ENCODE measurements at regions not wholly inside any gene's neighbourhood (a gene's known extent, or its start where the extent isn't known, plus 50 kb on each side); places are given as distances from the start of the nearest gene placed in this dataset.
A peak's percentile ranks its signal among the peaks of the same experiment; 100 is the strongest.

GRCh38 chr7:45252857-45253256 lies 95.3 kb downstream of the RAMP3 start:
- POLR2A ChIA-PET = no interaction called here
- Mint-ChIP-seq H3K36me3 (ENCODE audit: low read depth) (no peaks in the 10 kb centered on the region), H3K9me3 (no peaks in the 10 kb centered on the region), H3K4me1 (no peaks in the 10 kb centered on the region), H3K27ac (no peak overlapping the region), H3K4me3 (no peak overlapping the region), H3K27me3 (peaks cover 27% of the 10 kb centered on the region)
- no peak for DNase-seq
- CTCF ChIA-PET = no interaction called here

- H3K4me3 Mint-ChIP-seq = no peak overlapping the region
- CTCF ChIA-PET = no interaction called here
Observed at GRCh38 chr7:45253368-45253767, 95.8 kb downstream of the RAMP3 start.

GRCh38 chr7:45255187-45255586 lies 97.6 kb downstream of the RAMP3 start:
- CTCF ChIA-PET = no interaction called here
- peaks cover 20% of the 10 kb centered on the region for H3K27me3 Mint-ChIP-seq
- peaks cover 5% of the 10 kb centered on the region for H3K4me1 Mint-ChIP-seq
- H3K36me3 Mint-ChIP-seq (ENCODE audit: low read depth) = no peaks in the 10 kb centered on the region
- H3K27ac Mint-ChIP-seq = no peak overlapping the region
- POLR2A ChIA-PET = no interaction called here
- H3K4me3 Mint-ChIP-seq = no peak overlapping the region
- no peaks in the 10 kb centered on the region for H3K9me3 Mint-ChIP-seq
- no peak for DNase-seq

More at GRCh38 chr7:45253368-45253767, 95.8 kb downstream of the RAMP3 start:
- no peaks in the 10 kb centered on the region for H3K9me3 Mint-ChIP-seq
- POLR2A ChIA-PET = no interaction called here
- H3K4me1 Mint-ChIP-seq = no peaks in the 10 kb centered on the region
- H3K27ac Mint-ChIP-seq = no peak overlapping the region
- no peaks in the 10 kb centered on the region for H3K36me3 Mint-ChIP-seq (ENCODE audit: low read depth)
- DNase-seq = no peak
- peaks cover 25% of the 10 kb centered on the region for H3K27me3 Mint-ChIP-seq

- no peak for DNase-seq
- ChIA-PET POLR2A (no interaction called here), CTCF (no interaction called here)
- no peaks in the 10 kb centered on the region for H3K9me3 Mint-ChIP-seq
- H3K27me3 Mint-ChIP-seq = peaks cover 17% of the 10 kb centered on the region
- no peak overlapping the region for H3K27ac Mint-ChIP-seq
- no peaks in the 10 kb centered on the region for H3K36me3 Mint-ChIP-seq (ENCODE audit: low read depth)
- peaks cover 5% of the 10 kb centered on the region for H3K4me1 Mint-ChIP-seq
- no peak overlapping the region for H3K4me3 Mint-ChIP-seq
Observed at GRCh38 chr7:45256309-45256708, 98.7 kb downstream of the RAMP3 start.

GRCh38 chr7:45256775-45257174 lies 99.2 kb downstream of the RAMP3 start:
- Mint-ChIP-seq H3K36me3 (ENCODE audit: low read depth) (no peaks in the 10 kb centered on the region), H3K27ac (no peak overlapping the region), H3K27me3 (peaks cover 17% of the 10 kb centered on the region), H3K4me3 (no peak overlapping the region), H3K9me3 (no peaks in the 10 kb centered on the region), H3K4me1 (peaks cover 5% of the 10 kb centered on the region)
- CTCF ChIA-PET = no interaction called here
- DNase-seq = no peak
- POLR2A ChIA-PET = no interaction called here

GRCh38 chr7:45257284-45257683 lies 99.7 kb downstream of the RAMP3 start:
- Mint-ChIP-seq H3K4me1 (peaks cover 5% of the 10 kb centered on the region), H3K27ac (no peak overlapping the region), H3K27me3 (peaks cover 17% of the 10 kb centered on the region), H3K4me3 (no peak overlapping the region), H3K9me3 (no peaks in the 10 kb centered on the region), H3K36me3 (ENCODE audit: low read depth) (no peaks in the 10 kb centered on the region)
- ChIA-PET POLR2A (no interaction called here), CTCF (interaction anchor here (0.6 kb wide), 1 partner anchor 790 kb away, joined by 3 read pairs; no protein-coding TSS in a partner anchor)
- DNase-seq = no peak

GRCh38 chr7:45258533-45259226 lies 101.1 kb downstream of the RAMP3 start:
- no peak overlapping the region for H3K27ac Mint-ChIP-seq
- H3K4me3 Mint-ChIP-seq = no peak overlapping the region
- no peaks in the 10 kb centered on the region for H3K36me3 Mint-ChIP-seq (ENCODE audit: low read depth)
- CTCF ChIA-PET = interaction anchor here (1.1 to 1.4 kb wide), 5 partner anchors 32 to 105 kb away, joined by 3 to 5 read pairs (median 4); no protein-coding TSS in a partner anchor
- POLR2A ChIA-PET = no interaction called here
- H3K9me3 Mint-ChIP-seq = peaks cover 2% of the 10 kb centered on the region
- DNase-seq = no peak
- peaks cover 11% of the 10 kb centered on the region for H3K27me3 Mint-ChIP-seq
- peaks cover 5% of the 10 kb centered on the region for H3K4me1 Mint-ChIP-seq

GRCh38 chr7:45259227-45259596 lies 101.6 kb downstream of the RAMP3 start:
- no peak for DNase-seq
- H3K27me3 Mint-ChIP-seq = peaks cover 11% of the 10 kb centered on the region
- no peak overlapping the region for H3K4me3 Mint-ChIP-seq
- POLR2A ChIA-PET = no interaction called here
- no peaks in the 10 kb centered on the region for H3K36me3 Mint-ChIP-seq (ENCODE audit: low read depth)
- H3K9me3 Mint-ChIP-seq = peaks cover 2% of the 10 kb centered on the region
- H3K27ac Mint-ChIP-seq = no peak overlapping the region
- CTCF ChIA-PET = interaction anchor here (0.5 to 2.5 kb wide), 7 partner anchors 32 to 105 kb away, joined by 3 to 12 read pairs (median 4); partner anchors contain the start of gene RAMP3
- H3K4me1 Mint-ChIP-seq = peaks cover 5% of the 10 kb centered on the region

- H3K4me3 Mint-ChIP-seq = no peak overlapping the region
- peaks cover 5% of the 10 kb centered on the region for H3K4me1 Mint-ChIP-seq
- ChIA-PET CTCF (interaction anchor here (0.5 to 2.5 kb wide), 12 partner anchors 9 to 109 kb away, joined by 3 to 12 read pairs (median 3); partner anchors contain the start of gene RAMP3), POLR2A (no interaction called here)
- peaks cover 11% of the 10 kb centered on the region for H3K27me3 Mint-ChIP-seq
- DNase-seq = peak; percentile 76
- peaks cover 2% of the 10 kb centered on the region for H3K9me3 Mint-ChIP-seq
- no peak overlapping the region for H3K27ac Mint-ChIP-seq
- H3K36me3 Mint-ChIP-seq (ENCODE audit: low read depth) = no peaks in the 10 kb centered on the region
Observed at GRCh38 chr7:45259966-45260646, 102.5 kb downstream of the RAMP3 start.

GRCh38 chr7:45267262-45267661 lies 109.7 kb downstream of the RAMP3 start:
- H3K27ac Mint-ChIP-seq = no peak overlapping the region
- peaks cover 2% of the 10 kb centered on the region for H3K9me3 Mint-ChIP-seq
- peaks cover 23% of the 10 kb centered on the region for H3K27me3 Mint-ChIP-seq
- no peaks in the 10 kb centered on the region for H3K36me3 Mint-ChIP-seq (ENCODE audit: low read depth)
- DNase-seq = no peak
- ChIA-PET POLR2A (no interaction called here), CTCF (no interaction called here)
- H3K4me1 Mint-ChIP-seq = no peaks in the 10 kb centered on the region
- H3K4me3 Mint-ChIP-seq = no peak overlapping the region

- CTCF ChIA-PET = no interaction called here
Observed at GRCh38 chr7:45268013-45268412, 110.4 kb downstream of the RAMP3 start.

GRCh38 chr7:45269192-45269591 lies 111.6 kb downstream of the RAMP3 start:
- Mint-ChIP-seq H3K36me3 (ENCODE audit: low read depth) (no peaks in the 10 kb centered on the region), H3K4me1 (no peaks in the 10 kb centered on the region), H3K4me3 (no peak overlapping the region), H3K27ac (no peak overlapping the region), H3K27me3 (peaks cover 26% of the 10 kb centered on the region), H3K9me3 (no peaks in the 10 kb centered on the region)
- ChIA-PET CTCF (interaction anchor here (1.1 kb wide), 1 partner anchor 115 kb away, joined by 4 read pairs; no protein-coding TSS in a partner anchor), POLR2A (no interaction called here)
- no peak for DNase-seq

More at GRCh38 chr7:45268013-45268412, 110.4 kb downstream of the RAMP3 start:
- Mint-ChIP-seq H3K27ac (no peak overlapping the region), H3K36me3 (ENCODE audit: low read depth) (no peaks in the 10 kb centered on the region), H3K9me3 (peaks cover under 1% of the 10 kb centered on the region), H3K4me1 (no peaks in the 10 kb centered on the region), H3K4me3 (no peak overlapping the region), H3K27me3 (peaks cover 26% of the 10 kb centered on the region)
- DNase-seq = no peak
- POLR2A ChIA-PET = no interaction called here

- H3K27ac Mint-ChIP-seq = no peak overlapping the region
- POLR2A ChIA-PET = interaction anchor here (0.6 kb wide), 1 partner anchor 22 kb away, joined by 3 read pairs; no protein-coding TSS in a partner anchor
- no peak overlapping the region for H3K4me3 Mint-ChIP-seq
- CTCF ChIA-PET = no interaction called here
- no peaks in the 10 kb centered on the region for H3K4me1 Mint-ChIP-seq
- no peaks in the 10 kb centered on the region for H3K36me3 Mint-ChIP-seq (ENCODE audit: low read depth)
- H3K9me3 Mint-ChIP-seq = no peaks in the 10 kb centered on the region
- H3K27me3 Mint-ChIP-seq = peaks cover 36% of the 10 kb centered on the region
- DNase-seq = no peak
Observed at GRCh38 chr7:45278763-45279398, 121.3 kb downstream of the RAMP3 start.
